B cell (primary cell): ENCODE measurements at regions not wholly inside any gene's neighbourhood (a gene's known extent, or its start where the extent isn't known, plus 50 kb on each side); places are given as distances from the start of the nearest gene placed in this dataset.

Experiments
- ATAC-seq: fragments of 200-7000 bp; cut with Tn5 transposase; one replicate; pipeline ENCODE4 v1.10.0; 2021; ENCODE audit warnings: low read depth, mild to moderate bottlenecking, moderate number of reproducible peaks, moderate library complexity
- CTCF ChIA-PET: fragments of 350-600 bp; sonication (Branson Sonifier 250); formaldehyde crosslinking; loops from one replicate; lab custom pipeline; 2021; ENCODE audit warnings: antibody characterized with exemption, inconsistent platforms; lab: Charles Lee
- POLR2A ChIA-PET: fragments of 350-600 bp; sonication (Branson Sonifier 250); formaldehyde crosslinking; loops from one replicate; lab custom pipeline; 2021; ENCODE audit warnings: antibody characterized with exemption; lab: Charles Lee
- DNase-seq: peaks from one replicate; pipeline ENCODE4 v3.0.0; 2013
- H2AFZ ChIP-seq: 2 replicates; pipeline ENCODE4 v1.6.1; 2012; ENCODE audit warnings: mild to moderate bottlenecking, low read depth, low read length; ENCODE audit not compliant: insufficient read depth, poor library complexity, severe bottlenecking
- H3K27ac ChIP-seq, 2 donors: 1 replicate in 1 of 2; 2 replicates in 1 of 2; pipeline ENCODE4 v1.5.1; 2012 to 2013; ENCODE audit warnings: low read length in 2 of 2, mild to moderate bottlenecking in 2 of 2, moderate library complexity in 1 of 2
- H3K27me3 ChIP-seq, 4 experiments: fragments of 200-600 bp in 1 of 4; sonication (generic) in 1 of 4; replicated peaks in 1 of 4; 1 replicate in 2 of 4; 2 replicates in 2 of 4; pipeline versions ENCODE4 v1.6.1 to v1.7.0; 2013 to 2016; ENCODE audit warnings: low read length in 3 of 4, mild to moderate bottlenecking in 2 of 4, mixed read lengths in 1 of 4, moderate library complexity in 1 of 4; ENCODE audit not compliant: insufficient read depth in 4 of 4, control insufficient read depth in 3 of 4; ENCODE audit errors: control extremely low read depth in 1 of 4
- H3K36me3 ChIP-seq, 2 experiments: replicated peaks in 1 of 2; 1 replicate in 1 of 2; 2 replicates in 1 of 2; pipeline versions ENCODE4 v1.6.1 to v1.7.1; 2013; ENCODE audit warnings: low read length in 1 of 2; ENCODE audit not compliant: insufficient read depth in 2 of 2, control insufficient read depth in 1 of 2; ENCODE audit errors: control extremely low read depth in 1 of 2, extremely low read depth in 1 of 2
- H3K4me1 ChIP-seq, 2 donors: fragments of 200-600 bp in 1 of 2; sonication (generic) in 1 of 2; 1 replicate in 1 of 2; 2 replicates in 1 of 2; pipeline versions ENCODE4 v1.5.1 to v1.6.1; 2013 to 2017; ENCODE audit warnings: low read length in 2 of 2; ENCODE audit not compliant: control insufficient read depth in 2 of 2, insufficient read depth in 2 of 2
- H3K4me2 ChIP-seq: replicated peaks from 2 replicates; pipeline ENCODE3; 2012; ENCODE audit warnings: mild to moderate bottlenecking, low read depth, low read length; ENCODE audit not compliant: poor library complexity, severe bottlenecking
- H3K4me3 ChIP-seq, 5 experiments: fragments of 200-600 bp in 1 of 5; sonication (generic) in 1 of 5; 1 replicate in 3 of 5; 2 replicates in 2 of 5; pipeline versions ENCODE4 v1.5.1 to v1.7.0; 2011 to 2016; ENCODE audit warnings: low read length in 4 of 5, mild to moderate bottlenecking in 4 of 5, low read depth in 2 of 5, control low read depth in 1 of 5, moderate library complexity in 1 of 5; ENCODE audit not compliant: insufficient read depth in 1 of 5; ENCODE audit errors: control extremely low read depth in 1 of 5, extremely low read depth in 1 of 5
- H3K79me2 ChIP-seq: fragments of 200-600 bp; sonication (generic); one replicate; pipeline ENCODE4 v1.6.0; 2016; ENCODE audit warnings: low read length; ENCODE audit not compliant: control insufficient read depth, insufficient read depth
- H3K9ac ChIP-seq: fragments of 200-600 bp; sonication (generic); 2 replicates; pipeline ENCODE4 v1.6.1; 2017; ENCODE audit warnings: mild to moderate bottlenecking, low read length, moderate library complexity
- H3K9me3 ChIP-seq, 3 donors: one replicate each; pipeline versions ENCODE4 v1.6.1 to v1.7.1; 2013; ENCODE audit warnings: low read length in 2 of 3; ENCODE audit not compliant: control insufficient read depth in 2 of 3, insufficient read depth in 1 of 3; ENCODE audit errors: control extremely low read depth in 1 of 3
- H4K20me1 ChIP-seq: 2 replicates; pipeline ENCODE4 v1.6.0; 2012; ENCODE audit warnings: mild to moderate bottlenecking, low read length; ENCODE audit not compliant: insufficient read depth, control insufficient read depth, poor library complexity, severe bottlenecking
- H3K27ac Mint-ChIP-seq: one replicate; pipeline ENCODE4 v1.8.0; 2021; ENCODE audit warnings: mixed read lengths
- H3K27me3 Mint-ChIP-seq: one replicate; pipeline ENCODE4 v1.8.0; 2021; ENCODE audit warnings: mixed read lengths
- H3K4me1 Mint-ChIP-seq: one replicate; pipeline ENCODE4 v1.8.0; 2021; ENCODE audit warnings: mixed read lengths
- H3K4me3 Mint-ChIP-seq: one replicate; pipeline ENCODE4 v1.8.0; 2021; ENCODE audit warnings: mixed read lengths
- H3K9me3 Mint-ChIP-seq: one replicate; pipeline ENCODE4 v1.8.0; 2022; ENCODE audit warnings: mixed read lengths; ENCODE audit not compliant: insufficient read depth
- CTCF ChIP-seq: fragments of 200-600 bp; IDR thresholded peaks from one replicate; pipeline ENCODE4 v1.8.0; 2022; ENCODE audit warnings: antibody characterized with exemption, mild to moderate bottlenecking
- EZH2 ChIP-seq: IDR thresholded peaks from 2 replicates; pipeline ENCODE4 v1.6.1; 2012; ENCODE audit warnings: borderline replicate concordance, low read depth, mild to moderate bottlenecking, moderate library complexity, low read length; ENCODE audit not compliant: insufficient read depth, poor library complexity, severe bottlenecking
- WGBS: methylation state at CpG from one replicate; pipeline ENCODE4 v1.1.5; 2013; ENCODE audit warnings: missing lambda C conversion rate; ENCODE audit not compliant: insufficient coverage; 5-methylcytosine and 5-hydroxymethylcytosine counted together
- intact Hi-C: fragments of 100-400 bp; cut with micrococcal nuclease; formaldehyde crosslinking; loops from one replicate; pipeline ENCODE4 v1.10.0; 2022

- Histone ChIP-seq H3K4me3 (no peak overlapping the region), H3K9me3 (no peaks in the 10 kb centered on the region), H3K9ac (no peak overlapping the region), H3K36me3 (no peaks in the 10 kb centered on the region), H3K4me1 (no peaks in the 10 kb centered on the region), H4K20me1 (no peaks in the 10 kb centered on the region), H3K27me3 (no peaks in the 10 kb centered on the region), H3K27ac (no peak overlapping the region), H3K4me2 (no peak overlapping the region), H3K79me2 (no peaks in the 10 kb centered on the region), H2AFZ (no peak overlapping the region)
- Mint-ChIP-seq H3K27me3 (no peaks in the 10 kb centered on the region), H3K27ac (no peak overlapping the region), H3K4me3 (no peak overlapping the region), H3K4me1 (peaks cover 1% of the 10 kb centered on the region), H3K9me3 (no peaks in the 10 kb centered on the region)
- ATAC-seq (no peak), DNase-seq (no peak)
- TF ChIP-seq CTCF = no peak
- TF ChIP-seq EZH2 = no peak
- CTCF ChIA-PET = interaction anchor here (1.0 kb wide), 1 partner anchor 241 kb away, joined by 4 read pairs; no protein-coding TSS in a partner anchor
- WGBS = 88% methylated on average over 1 of the region's 3 CpGs
- POLR2A ChIA-PET = no interaction called here
- intact Hi-C loops = no loop called here
Measured at GRCh38 chr5:88967633-88968585, 84.9 kb upstream of the MEF2C start.

- Mint-ChIP-seq H3K4me3 (no peak overlapping the region), H3K4me1 (peaks cover 1% of the 10 kb centered on the region), H3K27me3 (no peaks in the 10 kb centered on the region), H3K27ac (no peak overlapping the region), H3K9me3 (no peaks in the 10 kb centered on the region)
- CTCF ChIA-PET = no interaction called here
- DNase-seq = no peak
- Histone ChIP-seq H4K20me1 (no peaks in the 10 kb centered on the region), H3K27ac (no peak overlapping the region), H3K9ac (no peak overlapping the region), H3K9me3 (no peaks in the 10 kb centered on the region), H3K79me2 (no peaks in the 10 kb centered on the region), H3K4me3 (no peak overlapping the region), H2AFZ (no peak overlapping the region), H3K27me3 (no peaks in the 10 kb centered on the region), H3K36me3 (no peaks in the 10 kb centered on the region), H3K4me2 (no peak overlapping the region), H3K4me1 (no peaks in the 10 kb centered on the region)
- intact Hi-C loops = no loop called here
- POLR2A ChIA-PET = no interaction called here
- ATAC-seq = no peak
- no CpG with 5 or more reads among the region's 1 CpG for WGBS
- no peak for TF ChIP-seq CTCF
- TF ChIP-seq EZH2 = no peak
Measured at GRCh38 chr5:88964831-88965230, 81.8 kb upstream of the MEF2C start.
